IPS-NIHi11 (cell line): ENCODE measurements at regions not wholly inside any gene's neighbourhood (a gene's known extent, or its start where the extent isn't known, plus 50 kb on each side); places are given as distances from the start of the nearest gene placed in this dataset.
"Not testable (repeated sequence)": the region's sequence is repeated elsewhere in the genome, so short reads cannot be mapped to it uniquely, and the experiment has no call there.

Experiments used
- DNase-seq: peaks from one replicate; pipeline ENCODE4 v3.0.0; 2012; ENCODE audit warnings: mixed read lengths, low spot score

DNA sequence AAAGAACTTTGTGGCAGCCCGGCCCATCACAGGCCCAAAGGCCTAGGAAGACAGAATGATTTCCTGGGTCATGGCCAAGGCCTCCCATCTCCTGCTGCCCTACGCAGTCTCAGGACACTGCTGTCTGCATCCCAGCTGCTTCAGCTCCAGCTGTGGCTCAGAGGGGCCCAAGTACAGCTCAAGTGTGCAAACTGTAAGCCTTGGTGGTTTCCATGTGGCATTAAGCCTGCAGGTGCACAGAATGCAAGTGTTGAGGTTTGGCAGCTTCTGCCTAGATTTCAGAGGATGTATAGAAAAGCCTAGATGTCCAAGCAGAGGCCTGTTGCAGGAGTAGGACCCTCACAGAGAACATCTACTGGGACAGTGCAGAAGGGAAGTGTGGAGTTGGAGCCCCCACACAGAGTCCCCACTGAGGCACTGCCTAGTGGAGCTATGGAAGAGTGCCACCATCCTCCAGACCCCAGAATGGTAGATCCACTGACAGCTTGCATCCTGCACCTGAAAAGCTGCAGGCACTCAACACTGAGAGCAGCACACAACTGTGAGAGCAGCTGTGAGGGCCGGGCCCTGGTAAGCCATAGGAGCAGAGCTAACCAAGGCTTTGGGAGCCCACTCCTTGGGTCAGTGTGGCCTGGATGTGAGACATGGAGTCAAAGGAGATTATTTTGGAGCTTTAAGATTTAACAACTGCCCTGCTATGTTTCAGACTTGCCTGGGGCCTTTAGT is 208.2 kb upstream of the CMC1 start:
- no peak for DNase-seq

DNA sequence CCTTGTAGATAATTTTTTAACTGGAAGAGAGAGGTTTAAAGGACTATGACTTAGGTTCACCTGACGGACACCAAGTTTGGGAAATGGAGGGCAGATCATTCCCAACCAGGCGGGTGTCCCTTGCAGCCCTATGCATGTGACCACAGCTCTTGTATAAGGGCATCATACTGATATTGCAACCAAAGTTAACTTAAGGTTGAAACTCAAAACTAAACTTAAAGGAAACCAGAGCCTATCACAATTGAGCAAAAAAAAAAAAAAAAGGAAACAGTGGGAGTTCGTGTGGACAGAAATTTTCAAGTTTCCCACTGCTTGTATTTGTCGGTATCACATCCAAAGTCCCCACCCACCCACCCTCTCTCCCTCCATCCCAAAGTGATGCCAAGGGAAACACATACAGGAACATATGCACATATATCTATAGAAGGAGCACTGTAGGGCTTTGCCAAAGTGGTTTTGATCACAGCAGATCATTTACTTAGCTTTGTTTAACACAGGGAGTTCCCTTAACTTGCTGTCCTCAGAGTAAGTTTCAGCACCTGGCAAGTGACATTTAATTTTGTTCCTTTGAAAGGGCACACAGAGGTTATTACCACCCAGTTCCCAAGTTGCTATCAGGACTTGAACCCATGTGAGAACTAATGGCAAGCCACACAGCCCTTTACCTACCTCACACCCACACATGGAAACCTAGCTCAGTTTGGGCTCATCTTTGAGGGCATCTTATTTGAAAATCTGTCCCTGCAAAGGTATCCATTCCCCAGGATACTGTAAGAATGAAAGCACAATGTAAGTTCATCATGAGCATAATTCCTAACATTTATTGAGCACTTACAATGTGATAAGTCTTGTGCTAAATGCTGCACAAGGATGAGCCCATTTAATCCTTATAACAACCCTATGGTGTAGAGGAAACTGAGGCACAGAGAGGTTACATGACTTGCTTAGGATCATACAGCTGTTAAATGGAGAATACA is 204.5 kb upstream of the CMC1 start:
- DNase-seq: no peak

DNA sequence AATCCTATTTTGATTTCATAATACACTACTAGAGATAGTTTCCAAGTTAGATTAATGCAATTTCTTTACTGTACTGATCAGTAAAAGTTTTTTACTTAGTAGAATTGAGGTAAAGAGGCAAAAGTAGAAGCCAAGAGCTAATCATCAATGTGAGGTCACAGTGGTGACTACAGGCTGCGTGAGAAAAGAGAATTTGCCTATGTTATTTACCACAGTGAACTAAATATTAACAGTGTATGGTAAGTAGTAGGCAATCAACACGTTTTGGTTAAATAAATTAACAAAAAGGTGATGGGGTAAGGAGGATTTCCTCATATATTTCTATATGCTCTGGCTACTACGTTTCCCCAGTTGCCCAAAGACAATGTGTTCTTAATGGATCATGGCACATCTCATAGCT is 202.2 kb upstream of the CMC1 start:
- DNase-seq: no peak

DNA sequence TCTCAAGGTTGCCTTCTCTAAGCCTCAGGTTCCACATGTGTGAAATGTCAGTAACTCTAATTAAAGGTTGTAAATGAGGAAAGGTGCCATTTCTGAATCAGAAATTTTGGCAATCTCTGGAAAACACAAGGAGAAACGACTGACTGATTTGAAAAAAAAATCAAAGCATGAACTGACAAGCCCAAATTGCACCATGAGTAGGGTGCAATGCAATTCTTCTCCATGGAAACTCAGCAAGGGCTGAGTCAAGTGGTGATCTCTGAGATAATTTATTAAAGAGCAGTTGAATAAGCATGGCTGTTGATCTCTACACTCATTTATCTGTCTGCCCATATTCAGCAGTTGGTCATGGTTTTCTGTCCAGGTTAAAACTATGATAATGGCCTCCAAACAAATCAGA is 201.6 kb upstream of the CMC1 start:
- no peak for DNase-seq

DNA sequence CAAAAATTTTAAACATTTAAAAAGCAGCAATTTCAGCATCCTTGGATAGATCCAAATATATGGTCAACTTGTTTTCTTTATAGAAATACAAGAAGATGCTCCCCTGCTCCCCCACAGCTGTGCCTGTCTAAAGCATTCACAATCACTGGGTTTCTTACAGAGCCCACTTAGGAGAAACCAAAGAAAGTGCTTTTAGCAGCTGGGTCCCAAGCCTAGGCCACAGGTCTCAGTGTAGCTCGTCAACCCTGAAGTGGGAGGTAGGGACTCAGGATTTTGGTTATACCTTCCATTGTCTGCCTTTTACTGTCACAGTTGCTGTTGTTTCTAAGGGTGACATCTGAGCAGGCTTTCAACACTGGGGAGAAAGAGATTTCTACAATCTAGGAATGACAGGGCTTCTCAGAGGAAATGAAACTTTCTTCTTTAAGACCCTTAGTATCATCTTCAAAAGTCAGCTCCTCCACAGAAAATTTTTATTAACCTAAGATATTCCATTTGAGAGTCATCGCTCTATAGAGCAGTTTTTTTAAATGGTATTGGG is 199.3 kb upstream of the CMC1 start:
- DNase-seq: no peak

DNA sequence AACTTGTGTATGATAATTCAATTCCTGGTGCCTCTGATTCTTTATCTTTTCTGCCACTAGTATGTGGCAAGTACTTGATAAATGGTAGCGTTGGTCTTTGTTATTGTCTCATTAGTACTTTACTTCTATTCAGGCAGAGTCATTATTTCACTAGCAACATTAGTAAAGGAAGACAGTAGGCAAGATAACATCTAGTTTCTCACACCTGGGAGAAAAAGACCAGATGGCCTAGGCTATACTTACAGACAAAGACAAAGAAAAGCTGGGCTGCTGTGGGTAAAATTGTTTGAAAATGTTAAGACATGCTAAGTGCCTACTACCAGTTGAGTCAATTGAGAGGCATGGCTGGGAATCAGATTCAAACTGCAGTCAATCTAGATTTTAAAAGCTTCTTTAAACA is 198.7 kb upstream of the CMC1 start:
- no peak for DNase-seq

DNA sequence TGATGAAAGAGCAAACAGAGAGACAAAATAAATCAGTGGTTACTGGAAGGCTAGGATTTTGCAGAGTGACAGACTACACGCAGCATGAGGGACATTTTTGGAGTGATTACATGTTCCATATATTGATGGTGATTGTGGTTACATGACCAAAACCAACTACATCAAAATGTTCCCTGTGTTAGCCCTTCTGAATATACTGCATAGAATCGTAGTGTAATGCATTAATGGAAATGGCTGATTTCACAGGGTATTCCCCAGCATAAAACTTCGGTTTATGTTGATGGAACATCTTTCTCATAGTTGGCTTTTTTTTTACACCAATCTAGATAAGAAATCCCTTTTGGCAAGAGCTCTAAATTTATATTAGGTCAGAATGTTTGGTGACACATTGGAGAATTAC is 191.3 kb upstream of the CMC1 start:
- DNase-seq: no peak

DNA sequence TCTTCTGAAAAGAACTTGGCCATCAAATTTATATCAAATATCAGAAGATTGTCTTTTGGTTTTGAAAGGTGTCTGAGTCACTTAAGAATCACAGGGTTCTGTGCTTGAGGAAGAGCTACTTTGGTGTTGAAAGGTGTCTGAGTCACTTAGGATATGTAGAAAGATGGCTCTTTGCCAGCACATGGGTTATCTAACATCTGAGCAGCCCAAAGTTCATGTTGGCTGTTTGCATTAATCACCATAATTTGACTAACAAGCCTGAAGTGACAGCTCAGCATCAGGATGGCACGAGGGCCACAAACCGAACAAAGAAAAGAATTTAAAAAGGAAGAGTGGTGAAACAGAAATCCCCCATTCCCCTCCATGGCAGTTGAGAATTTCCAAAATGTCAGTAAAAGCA is 190.5 kb upstream of the CMC1 start:
- no peak for DNase-seq

DNA sequence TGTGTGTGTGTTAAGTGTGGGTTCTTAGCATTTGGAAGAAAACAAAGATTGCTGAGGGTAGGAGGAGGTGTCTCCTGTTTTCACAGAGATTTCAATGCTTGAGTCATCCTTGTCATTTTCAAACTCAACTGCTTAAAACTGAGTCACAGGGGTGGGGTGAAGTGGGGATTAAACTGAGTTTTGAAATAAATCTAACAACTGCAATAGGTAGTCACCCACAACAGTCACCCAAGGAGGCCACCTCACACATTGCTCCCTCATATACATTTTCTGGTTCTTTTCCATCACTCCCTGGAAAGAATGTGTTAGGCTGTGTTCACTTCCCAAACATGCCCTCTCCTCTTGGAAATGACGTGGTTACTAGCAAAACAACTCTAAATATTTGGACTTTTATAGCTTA is 187.7 kb upstream of the CMC1 start:
- no peak for DNase-seq

DNA sequence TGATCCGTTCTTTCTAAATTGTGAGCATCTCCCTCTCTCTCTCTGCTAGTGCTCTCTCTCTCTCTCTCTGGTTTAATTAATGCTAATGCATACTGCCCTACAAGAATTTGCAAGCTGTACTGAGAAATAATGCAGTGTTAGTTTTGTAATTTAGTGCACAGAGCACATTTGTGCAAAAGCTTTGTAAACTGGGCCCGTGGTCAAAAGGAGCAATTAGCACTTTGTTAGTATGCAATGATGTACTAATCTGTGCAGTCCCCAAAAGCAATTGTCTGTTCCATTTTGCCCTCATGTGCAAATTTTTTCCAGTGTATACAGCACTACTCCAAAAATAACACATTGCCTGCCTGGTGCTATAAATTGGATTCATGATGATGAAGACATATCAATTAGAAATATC is 184.6 kb upstream of the CMC1 start:
- DNase-seq: no peak

DNA sequence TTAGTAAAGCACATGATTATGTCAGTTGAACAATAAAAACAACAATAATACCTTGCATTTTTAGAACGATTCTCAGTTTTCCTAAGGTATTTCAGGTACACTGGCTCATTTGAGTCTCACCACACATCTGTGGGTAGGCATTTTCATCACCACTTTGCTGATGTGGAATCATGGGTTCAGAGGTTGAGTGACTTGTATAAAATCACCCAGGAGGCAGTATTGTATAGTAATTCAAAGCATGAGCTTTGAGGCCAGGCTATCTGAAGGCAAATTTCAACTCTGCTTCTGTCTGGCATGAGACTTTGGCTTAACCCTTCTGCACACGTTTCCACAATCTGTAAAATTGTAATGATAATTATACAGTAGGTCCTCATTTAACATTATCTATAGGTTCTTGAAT is 183.9 kb upstream of the CMC1 start:
- no peak for DNase-seq

DNA sequence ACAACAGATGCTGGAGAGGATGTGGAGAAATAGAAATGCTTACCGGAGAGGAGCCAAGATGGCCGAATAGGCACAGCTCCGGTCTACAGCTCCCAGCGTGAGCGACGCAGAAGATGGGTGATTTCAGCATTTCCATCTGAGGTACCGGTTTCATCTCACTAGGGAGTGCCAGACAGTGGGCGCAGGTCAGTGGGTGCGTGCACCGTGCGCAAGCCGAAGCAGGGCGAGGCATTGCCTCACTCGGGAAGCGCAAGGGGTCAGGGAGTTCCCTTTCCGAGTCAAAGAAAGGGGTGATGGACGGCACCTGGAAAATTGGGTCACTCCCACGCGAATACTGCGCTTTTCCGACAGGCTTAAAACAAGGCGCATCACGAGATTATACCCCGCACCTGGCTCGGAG is 182.2 kb upstream of the CMC1 start:
- DNase-seq: not testable (repeated sequence)

DNA sequence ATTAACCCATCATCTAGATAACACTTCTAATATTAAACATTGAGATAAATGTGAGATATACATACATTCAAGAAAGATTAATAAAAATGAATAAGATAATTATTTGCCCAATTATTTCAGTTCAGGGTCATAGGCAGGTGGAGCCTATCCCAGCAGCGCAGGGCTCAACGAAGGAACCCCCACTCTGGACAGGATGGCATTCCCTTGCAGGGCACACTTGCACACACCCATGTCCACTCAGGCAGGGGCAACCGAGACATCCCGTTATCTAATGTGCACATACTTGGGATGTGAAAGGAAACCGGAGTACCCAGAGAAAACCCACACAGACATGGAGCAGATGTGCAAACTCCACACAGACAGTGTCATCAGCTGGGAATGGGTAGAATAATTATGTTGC is 175.4 kb upstream of the CMC1 start:
- DNase-seq: no peak

DNA sequence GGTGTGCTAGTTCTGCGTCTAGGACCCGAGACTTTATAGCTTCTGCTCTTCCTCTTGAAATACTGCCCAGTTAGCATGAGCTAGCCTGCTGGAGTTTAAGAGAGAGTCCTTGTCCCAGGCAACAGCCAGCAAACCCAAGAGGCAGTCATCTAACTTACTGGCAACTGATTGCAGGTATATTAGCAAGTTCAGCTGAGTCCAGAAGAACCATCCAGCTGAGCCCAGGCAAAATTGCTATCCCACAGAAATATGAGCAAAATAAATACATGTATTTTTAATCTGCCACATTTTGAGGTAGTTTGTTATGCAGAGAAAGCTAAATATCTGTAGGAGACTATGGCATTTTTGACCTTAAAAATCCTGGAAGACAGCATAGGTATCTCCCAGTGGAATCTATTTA is 174.4 kb upstream of the CMC1 start:
- no peak for DNase-seq

DNA sequence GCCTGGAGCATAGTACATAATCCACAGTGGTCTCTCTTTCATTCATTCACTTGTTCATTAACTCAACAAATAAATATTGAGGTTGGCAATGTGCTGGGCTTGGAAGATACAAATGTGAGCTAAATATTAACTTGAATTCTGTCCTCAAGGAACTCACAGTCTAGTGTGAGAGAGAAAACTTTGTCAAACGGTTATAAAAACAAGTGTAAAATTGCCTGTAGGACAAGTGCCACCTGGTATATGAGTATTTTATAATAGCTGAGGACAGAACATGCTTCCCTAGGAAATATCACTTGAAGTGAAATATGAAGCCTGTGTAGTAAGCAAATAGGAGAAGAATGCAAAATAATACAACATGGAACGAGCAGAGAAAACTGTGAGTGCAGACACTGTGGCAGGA is 173.1 kb upstream of the CMC1 start:
- no peak for DNase-seq

DNA sequence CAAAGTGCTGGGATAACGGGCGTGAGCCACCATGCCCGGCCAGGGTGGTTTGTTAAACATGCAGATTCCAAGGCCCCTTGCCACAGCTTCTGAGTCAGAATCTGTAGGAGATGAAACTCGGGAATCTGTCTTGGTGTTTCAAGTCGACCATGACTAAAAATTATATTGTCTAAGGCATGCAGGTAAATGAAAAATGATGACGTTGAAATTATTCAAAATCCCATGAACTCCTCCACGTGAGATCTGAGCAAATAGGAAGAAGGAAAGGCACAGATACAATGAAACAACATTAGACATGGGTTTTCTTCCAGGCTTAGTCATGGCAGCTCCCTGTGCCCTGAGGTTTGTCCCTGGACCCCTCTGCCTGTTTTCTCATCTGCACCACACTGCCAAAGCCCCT is 172.0 kb upstream of the CMC1 start:
- no peak for DNase-seq

DNA sequence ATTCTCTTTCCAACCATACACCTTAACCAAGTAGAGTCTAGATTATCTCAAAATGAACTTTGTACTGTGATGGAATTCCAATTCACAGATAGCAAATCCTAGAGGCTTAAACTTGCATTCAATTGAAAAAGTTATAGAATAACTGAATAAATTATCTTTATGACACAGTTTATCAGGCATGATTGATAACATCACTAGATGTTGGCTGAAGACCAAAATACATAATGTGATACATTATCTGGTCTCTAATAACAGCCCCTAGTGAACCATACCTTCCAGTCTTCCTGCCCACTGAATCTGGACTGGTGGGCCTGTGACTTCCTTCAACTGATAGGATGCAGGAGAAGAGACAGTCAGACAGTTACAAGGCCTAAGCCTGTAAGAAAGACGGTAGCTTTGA is 165.2 kb upstream of the CMC1 start:
- DNase-seq: no peak

DNA sequence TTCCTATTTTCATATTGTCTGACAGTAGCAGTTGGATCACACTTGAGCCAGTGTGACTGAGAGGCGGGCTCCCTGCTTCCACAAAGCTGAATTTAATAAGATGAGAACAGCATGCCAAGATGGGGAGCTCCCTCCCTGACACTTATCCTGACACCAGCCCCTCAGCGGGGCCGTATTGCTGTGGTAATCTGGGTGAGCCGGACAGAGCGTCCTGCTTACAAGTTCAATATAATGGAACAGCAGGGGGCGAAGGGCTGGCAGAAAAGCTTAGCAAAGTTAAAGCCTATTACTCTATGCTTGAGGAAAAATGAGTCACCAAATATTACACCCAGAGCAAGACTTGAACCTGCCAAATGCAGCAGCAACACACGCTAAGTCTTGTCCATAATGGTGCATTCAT is 163.8 kb upstream of the CMC1 start:
- peak; percentile 65 for DNase-seq

DNA sequence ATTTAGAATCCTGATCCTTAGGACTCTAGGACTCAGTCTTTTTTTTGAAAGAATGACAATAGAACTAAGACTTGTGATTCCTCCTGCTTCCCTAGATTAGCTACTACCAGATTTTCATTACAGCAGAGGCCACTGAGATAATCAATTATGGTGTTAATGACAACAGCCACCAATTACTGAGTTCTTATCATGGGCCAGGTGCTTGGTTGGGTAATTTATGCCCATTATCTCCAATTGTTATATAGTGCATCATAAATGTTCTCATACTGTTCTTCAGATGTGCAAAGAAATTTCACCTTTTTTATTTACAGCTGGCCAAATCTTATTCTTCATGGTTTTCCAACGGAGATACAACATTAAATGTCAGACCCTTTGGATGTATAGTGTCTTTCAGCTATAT is 162.9 kb upstream of the CMC1 start:
- no peak for DNase-seq

DNA sequence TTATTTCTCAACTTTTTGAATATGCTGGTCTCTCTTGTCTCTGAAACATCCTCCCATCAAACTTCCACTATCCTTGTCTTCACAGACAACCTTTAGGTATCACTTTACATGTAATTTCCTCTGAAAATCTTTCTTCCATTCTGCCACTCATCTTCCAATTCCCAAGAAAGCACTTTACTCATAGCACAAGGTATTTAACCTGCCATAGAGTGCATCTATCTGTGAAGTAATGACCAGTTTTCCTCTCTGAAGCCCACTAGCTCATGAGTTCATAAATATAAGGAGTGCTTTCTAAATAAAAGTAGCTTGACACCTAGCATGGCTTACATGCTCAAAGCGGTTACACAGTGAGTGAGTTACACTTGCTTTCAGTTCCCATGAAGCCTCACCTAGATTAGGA is 160.7 kb upstream of the CMC1 start:
- no peak for DNase-seq

DNA sequence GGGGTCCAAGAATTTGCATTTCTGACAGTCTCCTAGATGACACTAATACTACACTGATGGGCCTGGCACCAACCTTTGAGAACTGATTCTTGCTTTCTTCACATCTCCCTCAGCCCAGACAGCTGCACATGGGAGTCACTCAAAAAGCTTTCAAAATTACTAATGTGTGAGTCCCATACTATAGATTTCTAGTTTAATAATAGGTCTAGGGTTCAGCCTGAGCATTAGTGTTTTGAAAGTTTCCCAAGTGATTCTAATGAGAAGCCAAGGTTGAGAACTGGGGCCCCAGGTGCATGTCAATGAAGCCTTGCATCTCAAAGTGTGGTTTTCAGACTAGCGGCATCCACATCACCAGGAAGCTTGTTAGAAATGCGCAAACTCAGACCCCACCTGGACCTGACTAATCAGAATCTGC is 159.9 kb upstream of the CMC1 start:
- no peak for DNase-seq

DNA sequence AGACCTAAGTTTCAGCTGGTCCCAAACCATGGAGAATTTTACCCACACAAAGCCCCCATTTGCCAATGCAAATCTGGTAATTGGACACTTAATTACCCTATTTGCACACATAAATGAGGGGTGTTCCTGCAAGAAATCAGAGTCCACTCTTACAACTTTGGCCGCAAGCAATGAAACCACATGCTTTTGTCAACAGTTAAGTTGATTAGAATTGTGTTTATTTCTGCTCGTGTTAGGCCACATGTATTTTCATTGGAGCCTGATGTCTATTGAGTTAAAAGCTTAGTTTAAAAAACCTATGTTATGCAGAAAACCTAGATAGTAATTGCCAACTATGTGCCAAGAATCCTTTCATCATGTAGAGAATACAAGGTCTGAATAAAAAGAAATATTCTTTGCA is 153.8 kb upstream of the CMC1 start:
- no peak for DNase-seq

DNA sequence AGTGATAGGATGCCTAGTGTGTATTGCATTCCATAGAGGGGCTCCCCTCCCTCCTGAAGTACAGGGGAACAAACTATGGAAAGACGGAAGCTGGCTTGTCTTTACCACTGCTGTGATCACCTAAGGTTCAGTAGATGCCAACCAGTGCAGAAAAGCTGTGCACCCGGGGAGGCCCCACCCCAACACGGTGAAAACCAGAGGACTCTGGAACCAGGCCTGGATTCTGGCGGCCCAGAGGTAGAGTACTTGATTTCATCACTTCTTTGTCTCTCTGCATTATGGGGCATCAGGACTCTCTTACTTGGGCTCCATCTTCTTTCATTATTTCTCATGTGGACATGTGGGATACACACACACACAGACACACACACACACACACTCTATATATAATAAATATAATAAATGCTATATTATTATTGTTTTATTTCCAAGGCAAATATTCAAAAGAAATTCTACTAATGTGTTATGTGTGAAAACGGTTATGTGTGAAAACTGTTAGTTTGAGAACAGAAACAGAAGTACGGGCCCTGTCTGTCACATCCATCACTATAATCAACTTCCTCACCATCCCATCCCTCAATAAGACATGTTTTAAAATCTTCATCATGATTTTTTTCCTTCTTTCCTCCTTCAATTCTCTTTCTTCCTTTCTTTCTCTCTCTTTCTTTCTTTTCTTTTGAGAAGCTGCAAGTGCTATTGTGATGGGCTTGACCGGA is 152.4 kb upstream of the CMC1 start:
- no peak for DNase-seq
